GM18505 (cell line): ENCODE measurements at regions not wholly inside any gene's neighbourhood (a gene's known extent, or its start where the extent isn't known, plus 50 kb on each side); places are given as distances from the start of the nearest gene placed in this dataset.
"Not testable (repeated sequence)": the region's sequence is repeated elsewhere in the genome, so short reads cannot be mapped to it uniquely, and the experiment has no call there.

Experiments used
- ATAC-seq: cut with Tn5 transposase; IDR thresholded peaks from one replicate; pipeline ENCODE4 v1.9.1; 2021; ENCODE audit not compliant: unreplicated experiment
- POLR2A ChIP-seq: IDR thresholded peaks from 4 replicates; pipeline ENCODE4 v1.6.1; 2011; ENCODE audit warnings: borderline replicate concordance; ENCODE audit not compliant: insufficient read depth, insufficient read length; ENCODE audit errors: extremely low read depth

- no peak for TF ChIP-seq POLR2A
- ATAC-seq: no peak
Observed at GRCh38 chr18:27312153-27312552, 127.0 kb upstream of the CHST9 start.

- TF ChIP-seq POLR2A: no peak
- no peak for ATAC-seq
Observed at GRCh38 chr18:27311114-27311513, 126.0 kb upstream of the CHST9 start.

- no peak for ATAC-seq
- TF ChIP-seq POLR2A: no peak
Observed at GRCh38 chr18:27301615-27302378, 116.7 kb upstream of the CHST9 start.

- TF ChIP-seq POLR2A: no peak
- ATAC-seq: no peak
Observed at GRCh38 chr18:27298214-27298804, 113.2 kb upstream of the CHST9 start.

GRCh38 chr18:27285973-27286562, 101.0 kb upstream of the CHST9 start:
- not testable (repeated sequence) for ATAC-seq

- ATAC-seq: no peak
- no peak for TF ChIP-seq POLR2A
Observed at GRCh38 chr18:27278131-27278530, 93.0 kb upstream of the CHST9 start.

- ATAC-seq: no peak
- TF ChIP-seq POLR2A: no peak
Observed at GRCh38 chr18:27277554-27277953, 92.4 kb upstream of the CHST9 start.

GRCh38 chr18:27276886-27277285, 91.8 kb upstream of the CHST9 start:
- ATAC-seq: no peak
- TF ChIP-seq POLR2A: no peak

- ATAC-seq: no peak
- no peak for TF ChIP-seq POLR2A
Observed at GRCh38 chr18:27276479-27276878, 91.4 kb upstream of the CHST9 start.

GRCh38 chr18:27274901-27275300, 89.8 kb upstream of the CHST9 start:
- ATAC-seq: no peak
- TF ChIP-seq POLR2A: no peak

GRCh38 chr18:27270508-27270907, 85.4 kb upstream of the CHST9 start:
- no peak for TF ChIP-seq POLR2A
- ATAC-seq: no peak

- ATAC-seq: no peak
Observed at GRCh38 chr18:27263369-27263768, 78.3 kb upstream of the CHST9 start.

GRCh38 chr18:27261769-27262549, 76.9 kb upstream of the CHST9 start:
- no peak for ATAC-seq
- TF ChIP-seq POLR2A: no peak

More at GRCh38 chr18:27263369-27263768, 78.3 kb upstream of the CHST9 start:
- no peak for TF ChIP-seq POLR2A

GRCh38 chr18:27253571-27253970, 68.5 kb upstream of the CHST9 start:
- ATAC-seq: no peak
- TF ChIP-seq POLR2A: no peak

- ATAC-seq: no peak
- TF ChIP-seq POLR2A: no peak
Observed at GRCh38 chr18:27250471-27250870, 65.4 kb upstream of the CHST9 start.
